Amniotic epithelial cell (primary cell): ENCODE measurements at regions not wholly inside any gene's neighbourhood (a gene's known extent, or its start where the extent isn't known, plus 50 kb on each side); places are given as distances from the start of the nearest gene placed in this dataset.
"Not testable (repeated sequence)": the region's sequence is repeated elsewhere in the genome, so short reads cannot be mapped to it uniquely, and the experiment has no call there.

ENCODE experiments used
- DNase-seq: peaks from one replicate; pipeline ENCODE4 v3.0.0-alpha.2; 2010; ENCODE audit warnings: low read depth

GRCh38 chr18:79596446-79597175 is 83.0 kb upstream of the CTDP1 start:
- DNase-seq = no peak

- no peak for DNase-seq
These were observed 82.3 kb upstream of the CTDP1 start for GRCh38 chr18:79597176-79597830.

- DNase-seq = no peak
These were observed 81.6 kb upstream of the CTDP1 start for GRCh38 chr18:79597831-79598632.

DNA sequence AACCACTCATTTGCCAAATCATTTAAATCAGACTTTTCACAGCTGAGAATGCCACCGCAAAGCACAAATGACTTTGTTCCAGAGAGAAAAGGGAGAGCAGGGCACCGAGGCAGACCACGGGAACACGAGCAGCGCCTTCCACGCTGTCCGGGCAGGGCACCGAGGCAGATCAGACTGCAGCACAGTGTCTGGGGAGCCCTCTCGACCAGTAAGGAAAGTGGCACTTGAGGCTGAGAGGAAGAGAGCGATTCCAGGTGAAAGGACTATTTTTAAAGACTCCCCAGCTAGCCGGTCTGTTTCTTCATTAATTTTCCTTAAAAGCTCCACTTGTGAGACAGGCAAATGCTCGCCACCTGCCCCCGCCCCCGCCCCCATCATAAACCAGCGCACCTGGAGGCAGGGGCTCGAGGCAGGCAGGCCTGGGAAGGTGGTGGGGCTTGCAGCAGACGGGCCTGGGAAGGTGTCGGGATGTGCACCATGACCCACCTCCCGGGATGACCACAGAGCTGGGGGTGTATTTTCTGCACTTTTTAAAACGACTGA is 80.9 kb upstream of the CTDP1 start:
- no peak for DNase-seq

DNA sequence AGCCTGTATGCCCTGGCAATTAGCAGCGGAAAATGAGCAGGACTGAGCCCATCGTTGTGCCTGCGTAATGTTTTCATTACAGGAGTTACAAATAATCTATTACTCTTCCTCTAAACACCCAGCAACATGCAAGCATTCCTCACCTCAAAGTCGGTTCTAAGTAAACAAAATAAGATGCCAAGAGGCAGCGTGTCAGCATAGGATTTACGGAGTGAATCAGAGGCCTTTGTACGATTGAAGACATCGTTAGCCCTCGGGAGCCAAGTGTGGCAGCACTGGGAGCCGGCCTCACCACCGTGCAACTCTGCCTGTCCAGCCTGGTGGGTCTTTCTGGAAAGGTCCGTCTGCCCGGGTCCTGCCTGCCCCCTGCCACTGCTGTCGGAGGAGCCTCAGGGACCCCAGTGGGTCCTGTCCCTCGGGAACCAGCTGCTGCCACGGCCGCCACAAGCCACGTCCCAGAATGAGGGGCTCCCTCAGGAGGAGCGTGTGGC is 80.1 kb upstream of the CTDP1 start:
- peak; percentile 73 for DNase-seq

DNA sequence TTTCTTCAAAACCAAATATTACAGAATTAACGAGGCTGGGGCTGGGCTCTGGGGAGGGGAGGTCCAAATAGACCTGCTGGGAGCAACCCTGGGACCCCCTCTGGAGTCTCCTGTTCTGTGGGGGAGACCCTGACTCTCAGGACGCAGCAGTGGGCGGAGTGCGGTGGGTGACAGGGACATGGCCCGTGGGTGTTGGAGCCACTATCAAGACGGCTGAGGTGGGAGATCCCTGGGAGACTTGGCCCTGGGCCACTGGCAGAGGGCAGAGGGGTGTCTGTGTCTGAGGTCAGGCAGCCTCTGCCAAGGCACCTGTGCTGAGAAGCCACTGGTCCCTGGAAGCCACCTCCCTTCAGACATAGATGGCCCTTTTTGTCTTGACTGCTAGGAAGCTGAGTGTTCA is 79.5 kb upstream of the CTDP1 start:
- no peak for DNase-seq

- DNase-seq = no peak
These were observed 79.0 kb upstream of the CTDP1 start for GRCh38 chr18:79600596-79600995.

- DNase-seq = peak; percentile 32
These were observed 78.4 kb upstream of the CTDP1 start for GRCh38 chr18:79601234-79601633.

- no peak for DNase-seq
These were observed 76.0 kb upstream of the CTDP1 start for GRCh38 chr18:79603321-79604204.

GRCh38 chr18:79604205-79604912 is 75.2 kb upstream of the CTDP1 start:
- DNase-seq = no peak

- no peak for DNase-seq
These were observed 74.4 kb upstream of the CTDP1 start for GRCh38 chr18:79604913-79605880.

- not testable (repeated sequence) for DNase-seq
These were observed 73.5 kb upstream of the CTDP1 start for GRCh38 chr18:79606071-79606470.

GRCh38 chr18:79606621-79607331 is 72.8 kb upstream of the CTDP1 start:
- DNase-seq = no peak

DNA sequence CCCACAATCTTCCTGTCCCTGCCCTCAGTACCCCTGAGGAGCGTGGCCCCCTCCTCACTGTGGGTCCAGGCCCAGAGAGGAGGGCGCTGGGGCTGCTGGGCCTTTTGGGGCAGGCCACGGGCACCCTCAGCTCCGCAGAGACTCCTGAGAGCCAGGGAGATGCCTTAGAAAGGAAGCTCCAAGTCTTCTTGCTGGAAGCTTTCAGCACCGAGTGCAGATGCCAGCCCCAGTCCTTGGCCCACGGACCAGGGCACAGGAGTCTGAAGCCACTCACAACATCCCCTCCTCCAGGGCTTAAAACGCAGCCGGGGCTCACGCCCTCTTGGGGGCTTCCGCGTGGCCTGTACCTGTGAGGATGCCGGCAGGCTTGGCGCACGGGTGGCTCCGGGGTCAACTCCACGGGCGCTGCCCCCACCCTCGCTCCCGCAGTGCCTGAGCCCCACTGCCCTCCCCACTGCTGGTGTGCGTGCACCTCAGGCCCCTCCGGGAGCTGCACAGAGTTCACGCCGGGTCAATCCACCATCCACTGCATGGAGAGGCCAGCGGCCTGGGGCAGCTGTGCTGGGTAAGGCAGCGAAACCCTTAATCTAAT is 72.1 kb upstream of the CTDP1 start:
- no peak for DNase-seq

DNA sequence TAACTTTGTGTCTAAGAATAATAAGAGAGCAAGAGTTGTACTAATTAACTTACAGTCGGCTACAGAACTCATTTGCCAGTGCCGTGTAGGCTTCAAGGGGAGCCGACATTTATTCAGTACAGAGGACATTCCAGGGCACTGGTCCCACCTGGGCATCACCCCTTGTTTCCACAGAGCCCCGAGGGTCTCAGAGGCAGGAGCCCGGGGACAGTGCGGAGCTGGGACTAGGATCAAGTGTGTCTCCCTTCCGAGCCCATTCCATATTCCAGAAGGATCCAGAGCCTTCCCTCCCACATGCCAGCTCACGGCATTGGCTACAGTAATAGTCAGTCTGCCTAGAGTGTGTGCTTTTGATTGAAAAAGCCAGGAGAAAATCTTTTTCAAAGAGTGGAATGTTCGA is 71.5 kb upstream of the CTDP1 start:
- no peak for DNase-seq

DNA sequence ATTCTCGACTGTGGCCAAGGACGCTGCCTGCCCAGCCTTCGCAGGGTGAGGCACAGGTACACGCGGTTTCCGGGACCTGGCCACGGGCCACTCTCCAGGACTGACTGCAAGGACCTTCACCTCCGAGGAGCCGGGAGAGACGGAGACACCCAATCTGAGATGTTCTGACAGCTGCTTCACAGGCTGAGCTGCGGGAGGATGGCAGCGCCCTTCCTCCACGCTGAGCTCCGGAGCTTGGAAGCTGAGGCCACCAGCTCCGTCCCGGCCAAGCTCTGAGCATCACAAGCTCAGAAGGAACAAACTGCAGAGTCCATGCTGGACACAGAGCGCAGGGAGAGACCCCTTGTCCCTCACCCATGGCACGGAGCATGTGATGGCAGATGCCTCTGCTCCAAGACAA is 71.1 kb upstream of the CTDP1 start:
- DNase-seq = no peak

- DNase-seq = no peak
These were observed 70.6 kb upstream of the CTDP1 start for GRCh38 chr18:79608999-79609461.

- DNase-seq = no peak
These were observed 69.7 kb upstream of the CTDP1 start for GRCh38 chr18:79609841-79610281.
